HepG2 (cell line): ENCODE measurements at regions not wholly inside any gene's neighbourhood (a gene's known extent, or its start where the extent isn't known, plus 50 kb on each side); places are given as distances from the start of the nearest gene placed in this dataset.
A peak's percentile ranks its signal among the peaks of the same experiment; 100 is the strongest.

ENCODE experiments used
- GLI4 ChIP-seq: sonication (generic); formaldehyde crosslinking; IDR thresholded peaks from 2 replicates; pipeline ENCODE4 v1.5.1; 2020; ENCODE audit warnings: missing genetic modification reagents, mild to moderate bottlenecking, moderate library complexity, borderline replicate concordance
- IKZF4 ChIP-seq: sonication (generic); formaldehyde crosslinking; IDR thresholded peaks from 2 replicates; pipeline ENCODE4 v1.5.1; 2020; ENCODE audit warnings: borderline replicate concordance, mild to moderate bottlenecking, low read depth, missing genetic modification reagents; ENCODE audit errors: not compliant biosample characterization
- POLR2AphosphoS5 ChIP-seq: IDR thresholded peaks from 2 replicates; pipeline ENCODE4 v1.6.1; 2012; ENCODE audit warnings: low read depth, low read length
- SAP130 ChIP-seq: IDR thresholded peaks from 2 replicates; pipeline ENCODE4 v1.6.1; 2016; ENCODE audit warnings: low read depth
- XRCC5 ChIP-seq: fragments of 200-400 bp; formaldehyde crosslinking; optimal IDR thresholded peaks from 2 replicates; pipeline ENCODE3; 2017; ENCODE audit warnings: mild to moderate bottlenecking, low read length
- ZBTB3 ChIP-seq: sonication (generic); formaldehyde crosslinking; IDR thresholded peaks from 2 replicates; pipeline ENCODE4 v1.4.0; 2020; ENCODE audit warnings: low read depth, mild to moderate bottlenecking, moderate library complexity, missing genetic modification reagents, borderline replicate concordance
- ZFP90 ChIP-seq: sonication (generic); formaldehyde crosslinking; IDR thresholded peaks from 2 replicates; pipeline ENCODE4 v1.8.0; 2022; ENCODE audit warnings: missing genetic modification reagents, mild to moderate bottlenecking, inconsistent platforms, borderline replicate concordance
- ZNF235 ChIP-seq: sonication (generic); formaldehyde crosslinking; IDR thresholded peaks from 2 replicates; pipeline ENCODE4 v1.8.1; 2023; ENCODE audit warnings: mild to moderate bottlenecking, missing genetic modification reagents, borderline replicate concordance
- ZNF260 ChIP-seq: sonication (generic); formaldehyde crosslinking; IDR thresholded peaks from 2 replicates; pipeline ENCODE4 v1.4.0; 2020; ENCODE audit warnings: missing genetic modification reagents, low read depth, mild to moderate bottlenecking, borderline replicate concordance
- TF ChIP-seq, protein P1 (sequence below): IDR thresholded peaks from 2 replicates; pipeline ENCODE4 v1.4.0; 2020; ENCODE audit warnings: mild to moderate bottlenecking, missing genetic modification reagents
- TF ChIP-seq, protein P2 (sequence below): sonication (generic); formaldehyde crosslinking; IDR thresholded peaks from 2 replicates; pipeline ENCODE4 v1.5.0; 2020; ENCODE audit warnings: missing genetic modification reagents
- TF ChIP-seq, protein P3 (sequence below): sonication (generic); formaldehyde crosslinking; IDR thresholded peaks from 2 replicates; pipeline ENCODE4 v1.5.1; 2020; ENCODE audit warnings: mild to moderate bottlenecking, missing genetic modification reagents, borderline replicate concordance
- TF ChIP-seq, protein P4 (sequence below): IDR thresholded peaks from 2 replicates; pipeline ENCODE4 v1.6.1; 2016; ENCODE audit warnings: low read depth, missing genetic modification reagents, missing compliant biosample characterization

DNA sequence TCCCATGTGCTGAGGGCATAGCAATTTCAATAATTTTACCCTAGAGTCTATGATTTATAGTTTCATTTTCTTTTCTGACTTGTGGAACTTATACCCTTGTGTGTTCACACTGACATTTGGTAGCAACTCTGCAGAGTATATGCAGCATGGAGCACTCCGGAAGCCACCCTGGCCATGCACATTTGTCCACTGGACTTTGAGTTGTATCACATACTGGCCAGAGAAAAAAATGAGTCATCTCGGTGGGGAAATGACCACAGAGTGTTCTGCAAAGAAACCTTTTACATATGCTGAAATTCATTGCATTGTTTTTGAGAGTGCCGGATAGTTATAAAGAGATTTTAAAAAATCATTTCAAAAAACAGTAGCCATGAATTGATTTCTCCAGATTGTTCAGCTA, 164.8 kb upstream of the COBL start (continued):
- TF ChIP-seq, protein P1, sequence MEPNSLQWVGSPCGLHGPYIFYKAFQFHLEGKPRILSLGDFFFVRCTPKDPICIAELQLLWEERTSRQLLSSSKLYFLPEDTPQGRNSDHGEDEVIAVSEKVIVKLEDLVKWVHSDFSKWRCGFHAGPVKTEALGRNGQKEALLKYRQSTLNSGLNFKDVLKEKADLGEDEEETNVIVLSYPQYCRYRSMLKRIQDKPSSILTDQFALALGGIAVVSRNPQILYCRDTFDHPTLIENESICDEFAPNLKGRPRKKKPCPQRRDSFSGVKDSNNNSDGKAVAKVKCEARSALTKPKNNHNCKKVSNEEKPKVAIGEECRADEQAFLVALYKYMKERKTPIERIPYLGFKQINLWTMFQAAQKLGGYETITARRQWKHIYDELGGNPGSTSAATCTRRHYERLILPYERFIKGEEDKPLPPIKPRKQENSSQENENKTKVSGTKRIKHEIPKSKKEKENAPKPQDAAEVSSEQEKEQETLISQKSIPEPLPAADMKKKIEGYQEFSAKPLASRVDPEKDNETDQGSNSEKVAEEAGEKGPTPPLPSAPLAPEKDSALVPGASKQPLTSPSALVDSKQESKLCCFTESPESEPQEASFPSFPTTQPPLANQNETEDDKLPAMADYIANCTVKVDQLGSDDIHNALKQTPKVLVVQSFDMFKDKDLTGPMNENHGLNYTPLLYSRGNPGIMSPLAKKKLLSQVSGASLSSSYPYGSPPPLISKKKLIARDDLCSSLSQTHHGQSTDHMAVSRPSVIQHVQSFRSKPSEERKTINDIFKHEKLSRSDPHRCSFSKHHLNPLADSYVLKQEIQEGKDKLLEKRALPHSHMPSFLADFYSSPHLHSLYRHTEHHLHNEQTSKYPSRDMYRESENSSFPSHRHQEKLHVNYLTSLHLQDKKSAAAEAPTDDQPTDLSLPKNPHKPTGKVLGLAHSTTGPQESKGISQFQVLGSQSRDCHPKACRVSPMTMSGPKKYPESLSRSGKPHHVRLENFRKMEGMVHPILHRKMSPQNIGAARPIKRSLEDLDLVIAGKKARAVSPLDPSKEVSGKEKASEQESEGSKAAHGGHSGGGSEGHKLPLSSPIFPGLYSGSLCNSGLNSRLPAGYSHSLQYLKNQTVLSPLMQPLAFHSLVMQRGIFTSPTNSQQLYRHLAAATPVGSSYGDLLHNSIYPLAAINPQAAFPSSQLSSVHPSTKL = peak; percentile 69
- TF ChIP-seq ZBTB3 (CRISPR knock-in tag) (no peak), POLR2AphosphoS5 (no peak), ZFP90 (CRISPR knock-in tag) (no peak), ZNF235 (CRISPR knock-in tag) (no peak), ZNF260 (CRISPR knock-in tag) (no peak), IKZF4 (no peak), XRCC5 (no peak), SAP130 (CRISPR knock-in tag) (peak; percentile 33; the same call in 1 of the 2 replicates), GLI4 (CRISPR knock-in tag) (no peak)
- TF ChIP-seq, protein P2, sequence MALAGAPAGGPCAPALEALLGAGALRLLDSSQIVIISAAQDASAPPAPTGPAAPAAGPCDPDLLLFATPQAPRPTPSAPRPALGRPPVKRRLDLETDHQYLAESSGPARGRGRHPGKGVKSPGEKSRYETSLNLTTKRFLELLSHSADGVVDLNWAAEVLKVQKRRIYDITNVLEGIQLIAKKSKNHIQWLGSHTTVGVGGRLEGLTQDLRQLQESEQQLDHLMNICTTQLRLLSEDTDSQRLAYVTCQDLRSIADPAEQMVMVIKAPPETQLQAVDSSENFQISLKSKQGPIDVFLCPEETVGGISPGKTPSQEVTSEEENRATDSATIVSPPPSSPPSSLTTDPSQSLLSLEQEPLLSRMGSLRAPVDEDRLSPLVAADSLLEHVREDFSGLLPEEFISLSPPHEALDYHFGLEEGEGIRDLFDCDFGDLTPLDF (CRISPR knock-in tag) = no peak
- TF ChIP-seq, protein P3, sequence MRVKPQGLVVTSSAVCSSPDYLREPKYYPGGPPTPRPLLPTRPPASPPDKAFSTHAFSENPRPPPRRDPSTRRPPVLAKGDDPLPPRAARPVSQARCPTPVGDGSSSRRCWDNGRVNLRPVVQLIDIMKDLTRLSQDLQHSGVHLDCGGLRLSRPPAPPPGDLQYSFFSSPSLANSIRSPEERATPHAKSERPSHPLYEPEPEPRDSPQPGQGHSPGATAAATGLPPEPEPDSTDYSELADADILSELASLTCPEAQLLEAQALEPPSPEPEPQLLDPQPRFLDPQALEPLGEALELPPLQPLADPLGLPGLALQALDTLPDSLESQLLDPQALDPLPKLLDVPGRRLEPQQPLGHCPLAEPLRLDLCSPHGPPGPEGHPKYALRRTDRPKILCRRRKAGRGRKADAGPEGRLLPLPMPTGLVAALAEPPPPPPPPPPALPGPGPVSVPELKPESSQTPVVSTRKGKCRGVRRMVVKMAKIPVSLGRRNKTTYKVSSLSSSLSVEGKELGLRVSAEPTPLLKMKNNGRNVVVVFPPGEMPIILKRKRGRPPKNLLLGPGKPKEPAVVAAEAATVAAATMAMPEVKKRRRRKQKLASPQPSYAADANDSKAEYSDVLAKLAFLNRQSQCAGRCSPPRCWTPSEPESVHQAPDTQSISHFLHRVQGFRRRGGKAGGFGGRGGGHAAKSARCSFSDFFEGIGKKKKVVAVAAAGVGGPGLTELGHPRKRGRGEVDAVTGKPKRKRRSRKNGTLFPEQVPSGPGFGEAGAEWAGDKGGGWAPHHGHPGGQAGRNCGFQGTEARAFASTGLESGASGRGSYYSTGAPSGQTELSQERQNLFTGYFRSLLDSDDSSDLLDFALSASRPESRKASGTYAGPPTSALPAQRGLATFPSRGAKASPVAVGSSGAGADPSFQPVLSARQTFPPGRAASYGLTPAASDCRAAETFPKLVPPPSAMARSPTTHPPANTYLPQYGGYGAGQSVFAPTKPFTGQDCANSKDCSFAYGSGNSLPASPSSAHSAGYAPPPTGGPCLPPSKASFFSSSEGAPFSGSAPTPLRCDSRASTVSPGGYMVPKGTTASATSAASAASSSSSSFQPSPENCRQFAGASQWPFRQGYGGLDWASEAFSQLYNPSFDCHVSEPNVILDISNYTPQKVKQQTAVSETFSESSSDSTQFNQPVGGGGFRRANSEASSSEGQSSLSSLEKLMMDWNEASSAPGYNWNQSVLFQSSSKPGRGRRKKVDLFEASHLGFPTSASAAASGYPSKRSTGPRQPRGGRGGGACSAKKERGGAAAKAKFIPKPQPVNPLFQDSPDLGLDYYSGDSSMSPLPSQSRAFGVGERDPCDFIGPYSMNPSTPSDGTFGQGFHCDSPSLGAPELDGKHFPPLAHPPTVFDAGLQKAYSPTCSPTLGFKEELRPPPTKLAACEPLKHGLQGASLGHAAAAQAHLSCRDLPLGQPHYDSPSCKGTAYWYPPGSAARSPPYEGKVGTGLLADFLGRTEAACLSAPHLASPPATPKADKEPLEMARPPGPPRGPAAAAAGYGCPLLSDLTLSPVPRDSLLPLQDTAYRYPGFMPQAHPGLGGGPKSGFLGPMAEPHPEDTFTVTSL (CRISPR knock-in tag) = peak; percentile 84; the same call in 1 of the 2 replicates
- TF ChIP-seq, protein P4, sequence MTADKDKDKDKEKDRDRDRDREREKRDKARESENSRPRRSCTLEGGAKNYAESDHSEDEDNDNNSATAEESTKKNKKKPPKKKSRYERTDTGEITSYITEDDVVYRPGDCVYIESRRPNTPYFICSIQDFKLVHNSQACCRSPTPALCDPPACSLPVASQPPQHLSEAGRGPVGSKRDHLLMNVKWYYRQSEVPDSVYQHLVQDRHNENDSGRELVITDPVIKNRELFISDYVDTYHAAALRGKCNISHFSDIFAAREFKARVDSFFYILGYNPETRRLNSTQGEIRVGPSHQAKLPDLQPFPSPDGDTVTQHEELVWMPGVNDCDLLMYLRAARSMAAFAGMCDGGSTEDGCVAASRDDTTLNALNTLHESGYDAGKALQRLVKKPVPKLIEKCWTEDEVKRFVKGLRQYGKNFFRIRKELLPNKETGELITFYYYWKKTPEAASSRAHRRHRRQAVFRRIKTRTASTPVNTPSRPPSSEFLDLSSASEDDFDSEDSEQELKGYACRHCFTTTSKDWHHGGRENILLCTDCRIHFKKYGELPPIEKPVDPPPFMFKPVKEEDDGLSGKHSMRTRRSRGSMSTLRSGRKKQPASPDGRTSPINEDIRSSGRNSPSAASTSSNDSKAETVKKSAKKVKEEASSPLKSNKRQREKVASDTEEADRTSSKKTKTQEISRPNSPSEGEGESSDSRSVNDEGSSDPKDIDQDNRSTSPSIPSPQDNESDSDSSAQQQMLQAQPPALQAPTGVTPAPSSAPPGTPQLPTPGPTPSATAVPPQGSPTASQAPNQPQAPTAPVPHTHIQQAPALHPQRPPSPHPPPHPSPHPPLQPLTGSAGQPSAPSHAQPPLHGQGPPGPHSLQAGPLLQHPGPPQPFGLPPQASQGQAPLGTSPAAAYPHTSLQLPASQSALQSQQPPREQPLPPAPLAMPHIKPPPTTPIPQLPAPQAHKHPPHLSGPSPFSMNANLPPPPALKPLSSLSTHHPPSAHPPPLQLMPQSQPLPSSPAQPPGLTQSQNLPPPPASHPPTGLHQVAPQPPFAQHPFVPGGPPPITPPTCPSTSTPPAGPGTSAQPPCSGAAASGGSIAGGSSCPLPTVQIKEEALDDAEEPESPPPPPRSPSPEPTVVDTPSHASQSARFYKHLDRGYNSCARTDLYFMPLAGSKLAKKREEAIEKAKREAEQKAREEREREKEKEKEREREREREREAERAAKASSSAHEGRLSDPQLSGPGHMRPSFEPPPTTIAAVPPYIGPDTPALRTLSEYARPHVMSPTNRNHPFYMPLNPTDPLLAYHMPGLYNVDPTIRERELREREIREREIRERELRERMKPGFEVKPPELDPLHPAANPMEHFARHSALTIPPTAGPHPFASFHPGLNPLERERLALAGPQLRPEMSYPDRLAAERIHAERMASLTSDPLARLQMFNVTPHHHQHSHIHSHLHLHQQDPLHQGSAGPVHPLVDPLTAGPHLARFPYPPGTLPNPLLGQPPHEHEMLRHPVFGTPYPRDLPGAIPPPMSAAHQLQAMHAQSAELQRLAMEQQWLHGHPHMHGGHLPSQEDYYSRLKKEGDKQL (CRISPR knock-in tag) = no peak
